WI38 (cell line): ENCODE measurements at regions not wholly inside any gene's neighbourhood (a gene's known extent, or its start where the extent isn't known, plus 50 kb on each side); places are given as distances from the start of the nearest gene placed in this dataset.

Experiments used
- H3K4me3 ChIP-seq: 2 replicates; pipeline ENCODE4 v1.5.1; 2011; ENCODE audit warnings: low read depth, mild to moderate bottlenecking, control low read depth, low read length
- TF ChIP-seq, protein P1 (sequence below): IDR thresholded peaks from 2 replicates; pipeline ENCODE4 v1.5.1; 2012; ENCODE audit warnings: low read depth, mild to moderate bottlenecking, control low read depth, low read length

GRCh38 chr6:92369309-92369708 lies 1050.0 kb downstream of the EPHA7 start:
- H3K4me3 ChIP-seq, result no peak overlapping the region
- TF ChIP-seq, protein P1, sequence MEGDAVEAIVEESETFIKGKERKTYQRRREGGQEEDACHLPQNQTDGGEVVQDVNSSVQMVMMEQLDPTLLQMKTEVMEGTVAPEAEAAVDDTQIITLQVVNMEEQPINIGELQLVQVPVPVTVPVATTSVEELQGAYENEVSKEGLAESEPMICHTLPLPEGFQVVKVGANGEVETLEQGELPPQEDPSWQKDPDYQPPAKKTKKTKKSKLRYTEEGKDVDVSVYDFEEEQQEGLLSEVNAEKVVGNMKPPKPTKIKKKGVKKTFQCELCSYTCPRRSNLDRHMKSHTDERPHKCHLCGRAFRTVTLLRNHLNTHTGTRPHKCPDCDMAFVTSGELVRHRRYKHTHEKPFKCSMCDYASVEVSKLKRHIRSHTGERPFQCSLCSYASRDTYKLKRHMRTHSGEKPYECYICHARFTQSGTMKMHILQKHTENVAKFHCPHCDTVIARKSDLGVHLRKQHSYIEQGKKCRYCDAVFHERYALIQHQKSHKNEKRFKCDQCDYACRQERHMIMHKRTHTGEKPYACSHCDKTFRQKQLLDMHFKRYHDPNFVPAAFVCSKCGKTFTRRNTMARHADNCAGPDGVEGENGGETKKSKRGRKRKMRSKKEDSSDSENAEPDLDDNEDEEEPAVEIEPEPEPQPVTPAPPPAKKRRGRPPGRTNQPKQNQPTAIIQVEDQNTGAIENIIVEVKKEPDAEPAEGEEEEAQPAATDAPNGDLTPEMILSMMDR, result no peak

GRCh38 chr6:92364948-92365541 lies 1054.3 kb downstream of the EPHA7 start:
- TF ChIP-seq, protein P1, result no peak
- no peak overlapping the region for H3K4me3 ChIP-seq

- TF ChIP-seq, protein P1, result no peak
- H3K4me3 ChIP-seq, result no peak overlapping the region
These were observed 1056.2 kb downstream of the EPHA7 start for GRCh38 chr6:92363111-92363510.

- TF ChIP-seq, protein P1, result no peak
- H3K4me3 ChIP-seq, result no peak overlapping the region
These were observed 1057.0 kb downstream of the EPHA7 start for GRCh38 chr6:92362404-92362803.

GRCh38 chr6:92361990-92362389 lies 1057.4 kb downstream of the EPHA7 start:
- H3K4me3 ChIP-seq, result no peak overlapping the region
- TF ChIP-seq, protein P1, result no peak

DNA sequence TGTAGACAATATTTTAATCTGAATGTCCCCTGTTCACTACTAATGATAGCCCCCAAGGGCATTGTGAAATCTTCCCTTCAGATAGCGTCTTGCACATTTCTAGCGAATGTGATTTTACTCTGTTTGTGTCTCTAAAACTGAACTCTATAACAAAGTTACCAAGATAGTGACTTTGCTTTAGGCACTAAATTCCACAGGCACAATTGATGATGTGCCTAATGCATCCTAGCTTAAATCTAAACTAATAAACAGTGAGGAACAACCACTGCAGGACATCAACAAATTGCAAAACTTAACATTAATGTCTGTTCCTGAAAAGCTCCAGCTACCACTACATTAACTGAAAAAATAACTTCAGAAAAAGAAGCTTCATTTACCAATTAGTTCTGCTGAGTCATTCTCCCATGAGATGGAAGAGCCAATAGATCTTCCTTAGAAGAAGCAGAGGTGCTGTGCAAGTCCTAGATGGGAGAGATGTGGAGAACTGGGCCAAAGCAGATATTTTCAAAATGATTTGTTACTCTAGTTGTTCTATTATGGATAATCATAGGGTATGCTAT lies 1065.0 kb downstream of the EPHA7 start:
- TF ChIP-seq, protein P1, result no peak

DNA sequence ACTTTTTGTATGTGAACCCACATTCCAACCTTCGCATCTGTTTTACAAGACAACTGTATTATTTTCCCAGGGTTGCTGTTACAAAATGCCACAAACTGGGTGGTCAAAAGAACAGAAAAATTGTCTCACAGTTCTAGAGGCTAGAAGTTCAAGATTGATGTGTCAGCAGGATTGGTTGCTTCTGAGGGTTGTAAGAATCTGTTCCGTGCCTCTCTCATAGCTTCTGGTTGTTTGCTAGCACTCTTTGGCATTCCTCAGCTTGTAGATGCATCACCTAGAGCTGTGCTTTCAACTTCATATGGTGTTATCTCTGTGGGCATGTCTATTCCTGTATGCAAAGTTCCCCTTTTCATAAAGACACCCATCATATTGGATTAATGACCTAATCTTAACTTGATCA lies 1067.2 kb downstream of the EPHA7 start:
- no peak overlapping the region for H3K4me3 ChIP-seq
- TF ChIP-seq, protein P1, result no peak

More for the DNA sequence above, 1065.0 kb downstream of the EPHA7 start:
- H3K4me3 ChIP-seq, result no peak overlapping the region
